ENCODE measurements at regions not wholly inside any gene's neighbourhood (a gene's known extent, or its start where the extent isn't known, plus 50 kb on each side); places are given as distances from the start of the nearest gene placed in this dataset.
A peak's percentile ranks its signal among the peaks of the same experiment; 100 is the strongest.
"Not testable (repeated sequence)": the region's sequence is repeated elsewhere in the genome, so short reads cannot be mapped to it uniquely, and the experiment has no call there.

GRCh38 chr6:130716466-130716865, 110.7 kb upstream of the SMLR1 start:
- DNase-seq (ENCODE audit: low read depth), result no peak

- DNase-seq (ENCODE audit: low read depth), result no peak
Observed at GRCh38 chr6:130717657-130718056, 109.5 kb upstream of the SMLR1 start.

- DNase-seq (ENCODE audit: low read depth), result no peak
Observed at GRCh38 chr6:130720076-130720715, 107.0 kb upstream of the SMLR1 start.

- DNase-seq (ENCODE audit: low read depth), result no peak
Observed at GRCh38 chr6:130724089-130724488, 103.1 kb upstream of the SMLR1 start.

- no peak for DNase-seq (ENCODE audit: low read depth)
Observed at GRCh38 chr6:130725551-130725950, 101.7 kb upstream of the SMLR1 start.

- DNase-seq (ENCODE audit: low read depth), result not testable (repeated sequence)
Observed at GRCh38 chr6:130728064-130728463, 99.1 kb upstream of the SMLR1 start.

- DNase-seq (ENCODE audit: low read depth), result no peak
Observed at GRCh38 chr6:130730600-130730999, 96.6 kb upstream of the SMLR1 start.

DNA sequence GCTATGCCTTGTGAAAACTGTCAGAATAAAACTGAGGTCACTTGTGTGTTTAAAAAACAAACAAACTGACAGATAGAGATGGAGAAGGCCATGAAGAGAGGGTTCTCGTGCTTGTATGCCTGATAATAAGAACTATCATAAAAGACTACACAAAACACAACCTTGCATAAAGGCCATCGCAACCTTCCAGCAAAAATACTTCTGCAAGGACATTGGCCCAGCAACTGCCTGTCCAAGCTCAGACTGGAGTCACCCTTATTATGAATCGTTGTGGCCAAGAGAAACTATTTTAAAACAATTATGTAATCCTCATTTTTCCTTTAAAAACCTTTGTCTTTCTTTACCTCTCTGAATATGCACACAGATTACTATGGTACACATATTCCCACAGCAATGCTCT, 93.0 kb upstream of the SMLR1 start:
- DNase-seq (ENCODE audit: low read depth), result no peak

DNA sequence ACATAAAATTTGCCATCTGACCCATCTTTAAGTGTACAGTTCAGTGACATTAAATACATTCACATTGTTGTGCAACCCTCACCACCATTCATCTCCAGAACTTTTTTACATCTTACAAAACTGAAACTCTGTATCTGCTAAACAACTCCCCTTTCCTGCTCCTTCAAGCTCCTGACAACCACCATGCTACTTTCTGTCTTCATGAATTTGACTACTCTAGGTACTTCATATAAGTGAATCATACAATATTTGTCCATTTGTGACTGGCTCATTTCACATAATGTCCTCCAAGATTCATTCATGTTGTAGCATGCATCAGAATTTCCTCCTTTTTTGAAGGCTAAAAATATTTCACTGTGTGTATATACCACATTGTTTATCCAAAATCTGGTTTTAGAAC, 86.9 kb upstream of the SMLR1 start:
- DNase-seq (ENCODE audit: low read depth), result no peak

DNA sequence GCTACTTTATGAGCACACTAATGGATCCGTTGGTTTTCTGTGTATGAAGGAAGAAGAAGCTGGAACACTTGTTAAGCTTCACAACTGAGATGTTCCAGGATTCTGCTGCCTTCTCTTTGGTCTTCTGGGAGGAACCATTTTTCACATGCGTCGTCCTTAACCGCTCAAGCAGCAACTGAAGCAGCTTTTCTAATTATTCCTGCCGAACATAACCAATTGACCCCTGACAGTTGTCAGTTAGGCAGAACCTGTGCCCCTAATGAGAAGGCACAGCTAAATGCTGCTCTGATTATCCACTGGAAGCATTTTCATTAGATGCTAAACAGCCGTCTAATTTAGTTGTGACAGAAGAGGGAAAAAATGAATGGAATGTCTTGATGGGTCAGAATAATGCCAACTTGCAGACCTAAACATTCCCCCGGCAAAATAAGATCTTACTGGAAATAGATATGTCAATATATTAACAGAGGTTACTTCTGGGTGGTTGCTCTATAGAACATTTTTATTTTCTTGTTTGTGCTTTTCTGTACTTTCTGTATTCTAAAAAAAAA, 85.0 kb upstream of the SMLR1 start:
- DNase-seq (ENCODE audit: low read depth), result peak; percentile 53

GRCh38 chr6:130743175-130743574, 84.0 kb upstream of the SMLR1 start:
- DNase-seq (ENCODE audit: low read depth), result no peak

DNA sequence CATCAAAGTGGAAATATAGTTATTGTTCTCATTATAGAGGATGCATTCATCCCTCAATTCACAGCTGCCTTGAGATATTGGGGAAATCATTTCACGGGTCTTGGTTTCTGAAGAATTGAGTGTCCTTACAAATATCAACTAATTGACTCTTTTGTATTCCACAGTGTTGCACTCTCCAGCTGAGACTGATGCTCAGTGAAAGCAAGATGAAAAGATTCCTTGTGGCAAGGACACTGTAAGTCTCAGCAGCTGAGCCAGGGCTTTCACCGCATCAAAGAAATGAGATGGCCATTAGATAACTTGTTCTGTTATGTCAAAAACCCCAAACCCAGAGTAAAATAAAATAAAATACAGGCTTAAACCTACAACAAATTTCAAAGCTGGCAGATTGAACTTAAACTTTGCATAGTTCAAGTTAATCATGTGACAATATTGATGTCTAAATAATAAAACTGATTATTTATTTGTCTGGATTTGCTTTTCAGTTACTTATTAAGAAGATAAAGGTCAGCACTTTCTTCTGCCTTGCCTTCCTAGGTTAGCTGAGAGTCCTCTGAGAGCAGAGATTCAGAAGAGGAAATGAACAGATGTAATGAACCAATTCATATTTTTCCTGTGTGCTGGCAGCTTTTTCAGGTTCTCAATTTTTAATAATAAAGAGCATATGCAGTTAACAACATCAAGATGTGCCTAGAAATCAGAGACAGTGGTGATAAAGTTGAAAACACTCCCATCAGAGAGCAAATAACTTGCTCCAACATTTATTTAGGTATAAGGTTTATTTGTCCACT, 82.4 kb upstream of the SMLR1 start:
- no peak for DNase-seq (ENCODE audit: low read depth)

- no peak for DNase-seq (ENCODE audit: low read depth)
Observed at GRCh38 chr6:130748041-130748440, 79.2 kb upstream of the SMLR1 start.

- DNase-seq (ENCODE audit: low read depth), result peak; percentile 4
Observed at GRCh38 chr6:130749402-130749801, 77.8 kb upstream of the SMLR1 start.

- peak; percentile 93 for DNase-seq (ENCODE audit: low read depth)
Observed at GRCh38 chr6:130752267-130752666, 74.9 kb upstream of the SMLR1 start.

GRCh38 chr6:130754786-130755367, 72.3 kb upstream of the SMLR1 start:
- DNase-seq (ENCODE audit: low read depth), result no peak

GRCh38 chr6:130755368-130756034, 71.7 kb upstream of the SMLR1 start:
- DNase-seq (ENCODE audit: low read depth), result no peak

DNA sequence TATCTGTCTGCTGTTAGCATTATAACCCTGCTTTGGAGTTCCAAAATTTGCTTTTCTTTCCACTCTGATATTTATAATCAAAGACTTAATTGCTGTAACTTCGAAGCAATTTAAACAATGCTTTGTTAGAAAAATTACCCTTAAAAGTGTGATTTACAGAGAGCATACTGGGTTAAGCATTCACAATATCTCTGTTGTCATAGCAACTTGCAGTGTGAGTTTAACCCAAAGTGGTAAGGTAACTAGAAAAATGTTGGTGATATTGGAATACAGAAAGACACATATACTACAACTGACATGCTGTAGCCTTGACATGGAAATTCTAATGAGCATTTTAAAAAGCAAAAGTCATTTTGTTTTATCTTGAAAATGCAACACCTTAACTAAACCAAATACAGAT, 70.4 kb upstream of the SMLR1 start:
- DNase-seq (ENCODE audit: low read depth), result no peak

GRCh38 chr6:130758813-130759212, 68.4 kb upstream of the SMLR1 start:
- no peak for DNase-seq (ENCODE audit: low read depth)

DNA sequence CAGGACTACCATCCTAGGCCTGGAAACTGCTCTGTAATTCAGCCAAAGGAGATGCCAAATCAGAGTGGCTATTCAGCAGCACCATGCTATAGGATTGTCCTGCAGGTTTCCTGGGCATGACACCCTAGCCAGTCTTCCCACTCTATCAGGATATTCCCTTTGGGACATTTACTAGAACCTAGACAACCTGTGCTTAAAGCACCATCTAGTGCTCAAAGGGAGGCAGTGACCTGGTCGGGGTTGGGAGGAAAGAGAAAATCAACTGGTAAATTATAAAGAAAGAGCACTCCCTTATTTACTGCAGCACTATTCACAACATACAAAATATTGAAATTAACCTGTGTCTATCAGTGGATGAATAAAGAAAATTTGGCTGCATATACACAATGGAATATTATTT, 67.2 kb upstream of the SMLR1 start:
- peak; percentile 56 for DNase-seq (ENCODE audit: low read depth)

GRCh38 chr6:130761286-130761685, 65.9 kb upstream of the SMLR1 start:
- no peak for DNase-seq (ENCODE audit: low read depth)

GRCh38 chr6:130765181-130765727, 62.0 kb upstream of the SMLR1 start:
- DNase-seq (ENCODE audit: low read depth), result no peak
